ENCODE measurements at regions not wholly inside any gene's neighbourhood (a gene's known extent, or its start where the extent isn't known, plus 50 kb on each side); places are given as distances from the start of the nearest gene placed in this dataset.

- TF ChIP-seq, protein P1, sequence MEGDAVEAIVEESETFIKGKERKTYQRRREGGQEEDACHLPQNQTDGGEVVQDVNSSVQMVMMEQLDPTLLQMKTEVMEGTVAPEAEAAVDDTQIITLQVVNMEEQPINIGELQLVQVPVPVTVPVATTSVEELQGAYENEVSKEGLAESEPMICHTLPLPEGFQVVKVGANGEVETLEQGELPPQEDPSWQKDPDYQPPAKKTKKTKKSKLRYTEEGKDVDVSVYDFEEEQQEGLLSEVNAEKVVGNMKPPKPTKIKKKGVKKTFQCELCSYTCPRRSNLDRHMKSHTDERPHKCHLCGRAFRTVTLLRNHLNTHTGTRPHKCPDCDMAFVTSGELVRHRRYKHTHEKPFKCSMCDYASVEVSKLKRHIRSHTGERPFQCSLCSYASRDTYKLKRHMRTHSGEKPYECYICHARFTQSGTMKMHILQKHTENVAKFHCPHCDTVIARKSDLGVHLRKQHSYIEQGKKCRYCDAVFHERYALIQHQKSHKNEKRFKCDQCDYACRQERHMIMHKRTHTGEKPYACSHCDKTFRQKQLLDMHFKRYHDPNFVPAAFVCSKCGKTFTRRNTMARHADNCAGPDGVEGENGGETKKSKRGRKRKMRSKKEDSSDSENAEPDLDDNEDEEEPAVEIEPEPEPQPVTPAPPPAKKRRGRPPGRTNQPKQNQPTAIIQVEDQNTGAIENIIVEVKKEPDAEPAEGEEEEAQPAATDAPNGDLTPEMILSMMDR (IDR thresholded peaks at IDR 0.05), result no peak
- 45 to 57% methylated on average over 10 of the region's 10 CpGs for WGBS, 2 donors
- DNase-seq (no peak), FAIRE-seq (no peak), ATAC-seq (no peak)
- Histone ChIP-seq H3K4me3 (no peak overlapping the region), H3K36me3 (no peaks in the 10 kb centered on the region), H3K9me3 (no peaks in the 10 kb centered on the region), H3K27me3 (no peaks in the 10 kb centered on the region), H3K4me1 (no peaks in the 10 kb centered on the region), H3K27ac (no peak overlapping the region)
- intact Hi-C loops (cut with DNase I), result no loop called here
Measured at GRCh38 chr18:8507915-8508705, 101.1 kb upstream of the RAB12 start.

GRCh38 chr18:8513249-8513648, 96.0 kb upstream of the RAB12 start:
- H3K27me3 ChIP-seq, result no peaks in the 10 kb centered on the region
- TF ChIP-seq, protein P1 (IDR thresholded peaks at IDR 0.05), result no peak
- WGBS, 2 donors, result 73 to 79% methylated on average over 5 of the region's 5 CpGs
- no peaks in the 10 kb centered on the region for H3K9me3 ChIP-seq
- FAIRE-seq, result no peak
- H3K36me3 ChIP-seq, result no peaks in the 10 kb centered on the region
- no peaks in the 10 kb centered on the region for H3K4me1 ChIP-seq
- DNase-seq, result no peak
- H3K27ac ChIP-seq, result no peak overlapping the region
- intact Hi-C loops (cut with DNase I), result no loop called here
- ATAC-seq, result no peak
- no peak overlapping the region for H3K4me3 ChIP-seq

- H3K4me3 ChIP-seq, result no peak overlapping the region
- H3K9me3 ChIP-seq, result no peaks in the 10 kb centered on the region
- no peaks in the 10 kb centered on the region for H3K36me3 ChIP-seq
- H3K27me3 ChIP-seq, result no peaks in the 10 kb centered on the region
- WGBS, 2 donors, result 77 to 78% methylated on average over 4 of the region's 4 CpGs
- H3K4me1 ChIP-seq, result no peaks in the 10 kb centered on the region
- no peak for ATAC-seq
- H3K27ac ChIP-seq, result no peak overlapping the region
- no peak for FAIRE-seq
- TF ChIP-seq, protein P1 (IDR thresholded peaks at IDR 0.05), result no peak
- intact Hi-C loops (cut with DNase I), result no loop called here
- DNase-seq, result no peak
Measured at GRCh38 chr18:8514409-8514808, 94.8 kb upstream of the RAB12 start.

DNA sequence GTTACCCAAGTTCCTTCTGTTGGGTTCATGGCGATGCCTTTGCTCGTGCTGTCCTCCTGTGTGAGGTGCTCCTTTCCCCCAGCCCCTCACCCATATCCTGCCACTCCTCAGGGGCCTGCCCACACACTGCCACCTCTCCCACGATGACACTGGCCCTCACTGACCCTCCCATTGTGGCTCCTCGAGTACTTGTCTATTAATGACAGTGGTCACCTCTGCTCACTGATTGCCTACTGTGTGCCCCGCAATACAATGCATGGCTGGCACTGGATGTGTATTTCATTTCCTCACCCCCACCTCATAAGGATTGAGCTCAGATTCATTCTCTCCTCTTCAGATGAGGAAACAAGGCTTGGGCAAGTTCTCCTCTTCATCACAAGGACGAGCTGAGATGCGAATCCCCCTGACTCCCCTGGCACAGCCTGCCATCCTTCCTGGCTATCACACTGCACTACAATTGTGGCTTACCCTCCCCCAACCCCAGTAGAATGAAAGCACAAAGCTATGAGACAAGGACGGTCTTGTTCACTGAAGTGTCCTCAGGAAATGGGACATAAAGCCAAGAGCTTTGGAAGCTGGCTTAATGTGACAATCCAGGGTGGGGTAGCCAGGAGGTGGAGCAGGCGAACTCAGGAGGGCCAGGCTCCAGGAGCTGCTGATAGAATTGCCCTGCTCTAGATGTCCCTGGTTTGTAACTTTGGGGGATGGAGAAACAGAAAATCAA, 93.9 kb upstream of the RAB12 start:
- 69 to 81% methylated on average over 9 of the region's 9 CpGs for WGBS, 2 donors
- intact Hi-C loops (cut with DNase I), result no loop called here
- no peak for FAIRE-seq

More for the DNA sequence above, 93.9 kb upstream of the RAB12 start:
- Histone ChIP-seq H3K9me3 (no peaks in the 10 kb centered on the region), H3K27ac (no peak overlapping the region), H3K4me1 (no peaks in the 10 kb centered on the region), H3K27me3 (no peaks in the 10 kb centered on the region), H3K4me3 (no peak overlapping the region), H3K36me3 (no peaks in the 10 kb centered on the region)
- DNase-seq, result no peak
- TF ChIP-seq, protein P1 (IDR thresholded peaks at IDR 0.05), result no peak
- no peak for ATAC-seq

Data from pancreas (tissue), 10 donors.